Ramos (cell line): ENCODE measurements at regions not wholly inside any gene's neighbourhood (a gene's known extent, or its start where the extent isn't known, plus 50 kb on each side); places are given as distances from the start of the nearest gene placed in this dataset.

Experiments used
- in situ Hi-C: fragments of 300-500 bp; cut with MboI; formaldehyde crosslinking; loops from one replicate; pipeline ENCODE4 v1.14.3; 2022; ENCODE audit warnings: low sequenced_read_pairs; ENCODE audit not compliant: unreplicated experiment

- in situ Hi-C loops = no loop called here
Observed at GRCh38 chr22:26887916-26888315, 230.5 kb downstream of the MIAT start.

- in situ Hi-C loops = no loop called here
Observed at GRCh38 chr22:26888887-26889286, 231.5 kb downstream of the MIAT start.

GRCh38 chr22:26889802-26890201 is 232.4 kb downstream of the MIAT start:
- in situ Hi-C loops = no loop called here

DNA sequence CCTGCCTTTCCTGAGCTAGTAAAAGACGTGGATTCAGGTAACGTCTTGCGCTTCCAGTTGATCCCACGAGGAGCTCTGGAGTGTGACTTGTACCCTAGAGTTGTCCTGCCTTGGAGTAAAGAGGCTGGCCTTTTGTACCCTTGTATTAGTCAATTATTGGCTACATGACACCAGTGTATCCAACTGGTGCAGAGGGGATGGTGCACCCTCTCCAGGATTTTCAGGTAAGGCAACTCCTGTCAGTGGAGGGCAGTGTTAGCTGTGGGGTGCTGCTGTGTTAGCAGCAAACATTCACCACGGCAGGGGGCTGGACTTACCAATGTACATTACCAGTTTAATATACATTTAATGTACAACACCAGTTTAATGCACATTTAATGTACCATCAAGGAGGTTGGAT is 233.5 kb downstream of the MIAT start:
- in situ Hi-C loops = no loop called here

- in situ Hi-C loops = no loop called here
Observed at GRCh38 chr22:26891429-26891828, 234.0 kb downstream of the MIAT start.

DNA sequence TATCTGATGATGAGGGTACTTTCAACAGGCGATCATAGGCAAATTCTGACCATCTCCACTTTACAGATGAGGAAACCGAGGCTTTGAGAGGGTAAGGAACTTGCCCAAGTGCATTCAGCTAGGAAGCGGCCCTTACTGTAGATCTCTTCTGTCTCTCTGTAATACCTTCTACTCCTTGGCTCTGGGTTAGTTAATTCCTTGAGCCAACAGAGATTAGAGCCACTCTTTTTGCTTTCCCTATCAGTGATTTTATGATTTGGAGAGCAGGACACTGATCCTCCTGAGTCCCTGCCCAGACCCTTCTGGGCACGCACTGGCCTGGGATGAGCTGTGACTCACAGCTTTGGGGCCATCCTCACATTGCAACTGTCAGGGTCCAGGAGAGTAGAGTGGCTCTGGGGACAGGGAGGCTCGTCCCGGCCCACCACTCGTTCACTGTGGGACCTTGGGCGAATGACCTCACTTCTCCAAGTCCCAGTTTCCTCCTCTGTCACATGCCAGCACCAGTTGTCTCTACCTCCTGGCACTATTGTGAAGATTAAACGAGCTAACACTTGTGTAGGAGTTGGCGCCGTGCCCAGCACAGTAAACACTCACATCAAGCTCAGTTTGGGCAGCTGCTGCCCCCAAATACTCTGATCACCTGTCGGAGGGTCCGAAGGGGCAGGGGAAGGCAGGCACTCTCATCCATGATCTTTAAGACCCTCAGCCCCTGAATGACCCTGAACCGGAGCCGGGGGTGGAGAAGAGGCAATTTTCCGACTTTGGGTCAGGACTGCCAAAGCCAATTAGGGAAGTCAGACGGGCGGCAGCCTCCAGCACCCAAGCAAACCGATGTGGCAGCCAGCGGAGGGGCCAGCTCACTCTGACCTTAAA is 235.0 kb downstream of the MIAT start:
- in situ Hi-C loops = no loop called here

DNA sequence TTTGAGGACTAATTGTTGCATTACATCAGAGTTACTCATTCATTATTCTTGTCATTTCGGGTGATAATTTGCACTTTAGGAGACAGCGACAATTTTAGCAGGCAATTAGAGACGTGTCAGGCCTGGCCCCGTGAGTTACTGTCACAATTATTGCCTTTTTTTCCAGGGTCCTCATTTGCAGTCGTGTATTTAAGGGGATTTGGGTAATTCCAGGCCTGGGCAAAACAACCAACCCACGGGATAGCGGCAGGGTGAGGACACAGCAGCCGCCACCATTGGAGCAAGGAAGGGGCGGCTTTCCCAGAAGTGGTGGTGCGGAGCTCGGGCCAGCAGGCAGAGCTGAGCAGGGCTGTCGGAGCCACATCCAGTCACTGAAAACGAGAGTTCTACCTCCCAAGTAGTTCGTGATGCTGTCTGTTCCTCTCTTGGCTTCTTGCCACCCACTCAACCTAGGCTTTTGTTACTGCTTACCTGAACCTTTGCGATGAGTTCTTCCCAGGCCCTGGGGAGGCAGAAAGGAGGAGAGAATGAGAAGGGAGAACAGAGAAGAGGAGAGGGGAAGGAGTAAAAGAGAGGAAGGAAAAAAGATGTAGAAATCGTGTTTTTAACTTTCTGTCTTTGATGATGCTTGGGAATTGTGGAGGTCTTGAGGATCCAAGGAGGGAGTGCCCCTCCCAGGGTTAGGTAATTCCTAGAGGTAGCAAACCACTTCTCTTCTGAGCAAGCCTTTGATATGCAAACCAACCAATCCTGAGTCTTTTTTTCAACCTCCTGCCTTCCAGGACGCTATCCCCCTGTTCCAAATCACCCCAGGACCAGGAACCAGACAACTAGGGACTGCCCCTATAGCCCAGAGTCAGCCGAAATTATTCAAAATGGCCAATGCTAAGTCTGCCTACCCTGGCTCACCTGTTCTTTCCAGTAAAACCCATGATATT is 236.1 kb downstream of the MIAT start:
- in situ Hi-C loops = no loop called here

DNA sequence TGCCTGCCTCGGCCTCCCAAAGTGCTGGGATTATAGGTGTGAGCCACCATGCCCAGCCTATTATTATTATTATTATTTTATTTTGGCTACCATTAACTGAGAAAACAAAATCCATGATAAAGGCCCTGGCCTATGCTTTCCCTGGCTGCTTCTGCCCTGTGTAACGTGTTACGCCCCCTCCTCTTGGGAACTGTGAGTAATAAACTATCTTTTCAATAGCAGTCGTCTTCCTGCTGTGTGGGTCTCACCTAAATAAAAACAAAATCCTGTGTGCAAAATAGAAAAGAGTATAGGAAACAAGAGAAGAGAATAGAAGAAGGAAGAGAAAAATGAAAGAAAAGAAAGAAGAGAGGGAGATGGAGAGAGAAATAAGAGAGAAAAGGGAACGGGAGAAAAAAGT is 237.0 kb downstream of the MIAT start:
- in situ Hi-C loops = no loop called here

GRCh38 chr22:26894766-26895485 is 237.5 kb downstream of the MIAT start:
- in situ Hi-C loops = no loop called here

- in situ Hi-C loops = no loop called here
Observed at GRCh38 chr22:26897384-26897783, 240.0 kb downstream of the MIAT start.

DNA sequence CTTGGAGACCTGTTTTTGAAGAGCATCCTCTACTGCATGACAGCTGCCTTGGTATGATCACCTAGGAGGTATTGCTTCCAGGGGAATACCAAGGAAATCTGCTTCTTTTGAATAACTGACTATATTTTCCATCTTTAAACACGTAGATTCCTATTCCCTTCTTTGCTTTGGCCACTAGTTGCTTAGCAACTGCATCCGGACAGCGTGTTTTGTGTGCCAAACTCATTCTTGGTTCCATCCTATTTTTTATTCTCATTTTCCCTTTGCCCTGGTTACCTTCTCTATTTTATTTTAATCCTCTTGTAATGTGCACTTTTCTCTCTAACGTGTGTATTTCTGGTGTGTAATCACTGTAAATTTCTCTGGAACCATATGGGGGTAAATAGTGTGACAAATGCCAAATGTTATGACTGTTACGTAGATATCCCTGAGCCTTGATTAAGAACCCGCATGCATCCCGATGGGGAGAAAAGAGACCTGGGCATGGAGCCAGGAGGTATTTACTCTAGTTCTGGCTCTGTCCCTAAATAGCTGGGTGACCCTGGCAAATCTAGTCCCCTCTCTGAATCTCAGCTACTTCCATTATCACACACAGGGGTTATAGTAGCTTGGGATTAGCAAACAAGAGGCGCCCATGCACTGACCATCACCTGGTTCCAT is 241.7 kb downstream of the MIAT start:
- in situ Hi-C loops = no loop called here

DNA sequence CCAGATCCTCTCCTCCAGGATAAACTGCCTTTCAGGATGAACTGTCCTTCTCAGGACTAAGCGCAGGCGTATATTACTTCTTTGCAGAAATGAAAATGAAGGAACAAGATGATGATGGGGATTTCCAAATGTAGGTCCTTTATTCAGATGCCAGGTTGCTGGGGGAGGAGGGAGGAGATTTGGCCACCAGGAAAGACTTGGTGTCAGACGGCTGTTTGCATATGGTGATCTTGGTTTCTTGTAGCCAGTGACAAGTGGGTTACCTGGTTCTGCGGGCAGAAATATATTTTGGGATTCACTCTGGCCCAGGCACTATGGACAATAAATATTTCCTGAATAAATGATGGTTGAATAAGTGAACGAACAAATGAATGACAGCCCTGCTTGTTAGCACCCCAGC is 243.4 kb downstream of the MIAT start:
- in situ Hi-C loops = no loop called here

DNA sequence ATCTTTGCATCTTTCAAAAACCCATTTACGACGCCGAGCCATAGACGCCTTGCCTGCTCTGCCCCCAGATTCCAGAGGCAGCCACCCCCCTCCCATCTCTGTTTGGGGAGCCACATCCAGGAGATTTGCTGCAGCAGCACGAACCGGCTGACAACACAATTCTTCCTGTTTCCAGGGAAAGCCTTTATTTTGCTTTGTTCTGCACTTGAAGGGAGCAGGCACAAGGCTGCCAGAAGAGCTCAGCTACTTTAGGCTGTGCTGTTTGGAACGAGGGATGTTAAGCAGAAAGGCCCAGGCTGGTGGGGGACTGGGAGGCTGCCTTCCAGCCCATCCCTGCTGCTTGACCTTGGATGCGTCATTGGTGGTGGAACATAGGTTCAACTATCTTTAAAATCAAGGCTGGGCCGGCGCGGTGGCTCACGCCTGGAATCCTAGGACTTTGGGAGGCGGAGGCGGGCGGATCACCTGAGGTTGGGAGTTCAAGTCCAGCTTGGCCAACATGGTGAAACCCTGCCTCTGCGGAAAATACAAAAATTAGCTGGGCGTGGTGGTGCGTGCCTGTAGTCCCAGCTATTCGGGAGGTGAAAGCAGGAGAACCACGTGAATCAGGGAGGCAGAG is 243.9 kb downstream of the MIAT start:
- in situ Hi-C loops = no loop called here

- in situ Hi-C loops = no loop called here
Observed at GRCh38 chr22:26902401-26903029, 245.1 kb downstream of the MIAT start.

DNA sequence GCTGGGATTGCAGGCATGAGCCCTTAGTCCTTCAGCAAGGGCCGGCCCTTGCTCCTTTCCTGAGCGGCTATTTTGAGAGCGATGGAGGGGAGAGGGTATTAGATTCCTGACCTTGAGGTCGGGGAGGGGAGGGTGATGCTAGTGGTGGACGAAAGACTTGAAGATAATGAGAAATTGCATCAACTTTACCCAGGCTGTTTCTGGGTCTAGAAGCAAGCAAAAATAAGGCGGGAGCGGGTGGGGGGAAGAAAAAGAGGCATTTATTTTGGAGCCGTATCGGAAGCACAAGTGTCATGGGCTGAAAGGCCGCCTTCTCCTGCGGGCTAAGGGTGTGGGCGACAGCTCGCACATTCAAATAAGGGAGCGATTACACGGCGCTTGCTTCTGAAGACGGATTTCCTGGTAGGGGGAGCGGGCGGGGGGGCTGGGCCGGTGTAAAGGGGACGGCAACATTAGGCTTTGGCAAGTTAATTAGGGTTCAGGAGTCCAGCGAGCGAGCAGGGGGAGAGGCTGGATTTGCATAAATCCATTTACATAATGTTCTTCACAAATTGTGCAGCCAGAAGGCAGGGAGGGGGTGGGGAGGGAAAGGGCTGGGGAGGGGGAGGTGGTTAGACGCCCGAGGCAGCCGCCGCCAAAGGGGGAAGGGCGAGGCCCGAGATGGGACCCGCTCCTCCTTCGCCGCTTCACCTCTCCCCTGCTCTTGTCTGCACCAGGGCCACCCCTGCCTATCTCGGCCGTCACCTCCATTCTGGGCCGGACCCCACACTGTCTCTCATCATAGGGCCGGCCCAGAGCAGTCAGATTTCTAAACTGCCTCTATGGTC is 245.9 kb downstream of the MIAT start:
- in situ Hi-C loops = no loop called here

- in situ Hi-C loops = no loop called here
Observed at GRCh38 chr22:26904483-26904882, 247.1 kb downstream of the MIAT start.

- in situ Hi-C loops = no loop called here
Observed at GRCh38 chr22:26905076-26905475, 247.7 kb downstream of the MIAT start.

DNA sequence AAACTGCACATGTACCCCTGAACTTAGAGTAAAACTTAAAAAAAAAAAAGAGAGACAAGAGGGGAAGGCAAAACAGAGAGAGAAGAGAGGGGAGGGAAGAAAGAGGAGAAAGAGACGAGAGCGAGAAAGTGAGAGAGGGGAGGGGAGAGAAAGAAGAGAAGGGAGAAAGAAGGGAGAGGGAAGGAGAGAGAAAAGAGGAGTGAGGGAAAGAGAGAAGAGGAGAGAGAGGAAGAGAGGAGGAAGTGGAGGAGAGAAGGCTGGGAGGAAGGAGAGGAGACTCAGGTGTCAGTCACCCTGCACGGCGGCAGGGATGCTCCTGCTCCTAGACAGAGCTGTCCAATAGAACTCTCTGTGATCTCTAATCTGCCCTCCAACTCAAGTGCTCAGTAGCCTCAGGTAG is 248.3 kb downstream of the MIAT start:
- in situ Hi-C loops = no loop called here
